ENCODE measurements at regions not wholly inside any gene's neighbourhood (a gene's known extent, or its start where the extent isn't known, plus 50 kb on each side); places are given as distances from the start of the nearest gene placed in this dataset.

GRCh38 chr17:52892334-52892733 lies 733.8 kb upstream of the CA10 start:
- TF ChIP-seq, protein P1, sequence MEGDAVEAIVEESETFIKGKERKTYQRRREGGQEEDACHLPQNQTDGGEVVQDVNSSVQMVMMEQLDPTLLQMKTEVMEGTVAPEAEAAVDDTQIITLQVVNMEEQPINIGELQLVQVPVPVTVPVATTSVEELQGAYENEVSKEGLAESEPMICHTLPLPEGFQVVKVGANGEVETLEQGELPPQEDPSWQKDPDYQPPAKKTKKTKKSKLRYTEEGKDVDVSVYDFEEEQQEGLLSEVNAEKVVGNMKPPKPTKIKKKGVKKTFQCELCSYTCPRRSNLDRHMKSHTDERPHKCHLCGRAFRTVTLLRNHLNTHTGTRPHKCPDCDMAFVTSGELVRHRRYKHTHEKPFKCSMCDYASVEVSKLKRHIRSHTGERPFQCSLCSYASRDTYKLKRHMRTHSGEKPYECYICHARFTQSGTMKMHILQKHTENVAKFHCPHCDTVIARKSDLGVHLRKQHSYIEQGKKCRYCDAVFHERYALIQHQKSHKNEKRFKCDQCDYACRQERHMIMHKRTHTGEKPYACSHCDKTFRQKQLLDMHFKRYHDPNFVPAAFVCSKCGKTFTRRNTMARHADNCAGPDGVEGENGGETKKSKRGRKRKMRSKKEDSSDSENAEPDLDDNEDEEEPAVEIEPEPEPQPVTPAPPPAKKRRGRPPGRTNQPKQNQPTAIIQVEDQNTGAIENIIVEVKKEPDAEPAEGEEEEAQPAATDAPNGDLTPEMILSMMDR (conservative IDR thresholded peaks at IDR 0.05 in 1 of 2, IDR thresholded peaks at IDR 0.05 in 1 of 2; ENCODE audit: extremely low read depth in 1 of 2, insufficient read depth in 1 of 2, low read depth in 1 of 2, low read length in 2 of 2): no peak
- TF ChIP-seq EZH2 (IDR thresholded peaks at IDR 0.05; ENCODE audit: borderline replicate concordance, low read length): no peak

Data from mammary epithelial cell (primary cell).